ENCODE measurements at regions not wholly inside any gene's neighbourhood (a gene's known extent, or its start where the extent isn't known, plus 50 kb on each side); places are given as distances from the start of the nearest gene placed in this dataset.
"Not testable (repeated sequence)": the region's sequence is repeated elsewhere in the genome, so short reads cannot be mapped to it uniquely, and the experiment has no call there.

- POLR2A ChIA-PET = no interaction called here
- TF ChIP-seq FOXM1 (IDR thresholded peaks at IDR 0.05; ENCODE audit: borderline replicate concordance) = no peak
- CTCF ChIA-PET = interaction anchor here (0.6 kb wide), 1 partner anchor 28 kb away, joined by 4 read pairs; no protein-coding TSS in a partner anchor
- DNase-seq (ENCODE audit: extremely low spot score) = no peak
Measured at GRCh38 chr15:89026167-89026566, 62.1 kb upstream of the ABHD2 start.

- CTCF ChIA-PET = interaction anchor here (1.2 kb wide), 1 partner anchor 10 kb away, joined by 5 read pairs; no protein-coding TSS in a partner anchor
- TF ChIP-seq, protein P1, sequence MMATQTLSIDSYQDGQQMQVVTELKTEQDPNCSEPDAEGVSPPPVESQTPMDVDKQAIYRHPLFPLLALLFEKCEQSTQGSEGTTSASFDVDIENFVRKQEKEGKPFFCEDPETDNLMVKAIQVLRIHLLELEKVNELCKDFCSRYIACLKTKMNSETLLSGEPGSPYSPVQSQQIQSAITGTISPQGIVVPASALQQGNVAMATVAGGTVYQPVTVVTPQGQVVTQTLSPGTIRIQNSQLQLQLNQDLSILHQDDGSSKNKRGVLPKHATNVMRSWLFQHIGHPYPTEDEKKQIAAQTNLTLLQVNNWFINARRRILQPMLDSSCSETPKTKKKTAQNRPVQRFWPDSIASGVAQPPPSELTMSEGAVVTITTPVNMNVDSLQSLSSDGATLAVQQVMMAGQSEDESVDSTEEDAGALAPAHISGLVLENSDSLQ (IDR thresholded peaks at IDR 0.05) = no peak
- no peak for TF ChIP-seq LEF1 (IDR thresholded peaks at IDR 0.05; ENCODE audit: borderline replicate concordance)
- no peak for TF ChIP-seq FOXA1 (IDR thresholded peaks at IDR 0.05)
- TF ChIP-seq L3MBTL2 (conservative IDR thresholded peaks at IDR 0.05) = no peak
- TF ChIP-seq ELF4 (IDR thresholded peaks at IDR 0.05) = no peak
- TF ChIP-seq TARDBP (IDR thresholded peaks at IDR 0.05) = no peak
- TF ChIP-seq FOXM1 (IDR thresholded peaks at IDR 0.05; ENCODE audit: borderline replicate concordance) = no peak
- TF ChIP-seq ARNT (IDR thresholded peaks at IDR 0.05) = no peak
- no peak for TF ChIP-seq ZNF384 (IDR thresholded peaks at IDR 0.05)
- no peak for TF ChIP-seq HDGF (IDR thresholded peaks at IDR 0.05; ENCODE audit: borderline replicate concordance)
- no peak for TF ChIP-seq FOXK2 (IDR thresholded peaks at IDR 0.05)
- no peak for TF ChIP-seq SUZ12 (IDR thresholded peaks at IDR 0.05)
- TF ChIP-seq SP1 (IDR thresholded peaks at IDR 0.05) = no peak
- no peak for TF ChIP-seq BHLHE40 (IDR thresholded peaks at IDR 0.05; ENCODE audit: borderline replicate concordance)
- TF ChIP-seq CTBP1 (IDR thresholded peaks at IDR 0.05; ENCODE audit: borderline replicate concordance) = no peak
- no peak for TF ChIP-seq NFRKB (IDR thresholded peaks at IDR 0.05)
- POLR2A ChIA-PET = no interaction called here
Measured at GRCh38 chr15:89028036-89028435, 60.2 kb upstream of the ABHD2 start.

GRCh38 chr15:89030311-89030710 lies 57.9 kb upstream of the ABHD2 start:
- TF ChIP-seq ARNT (IDR thresholded peaks at IDR 0.05) (no peak), FOXA1 (IDR thresholded peaks at IDR 0.05) (no peak)
- ChIA-PET CTCF (no interaction called here), POLR2A (no interaction called here)
- no peak for DNase-seq (ENCODE audit: extremely low spot score)

More at GRCh38 chr15:89028036-89028435, 60.2 kb upstream of the ABHD2 start:
- no peak for DNase-seq (ENCODE audit: extremely low spot score)

DNA sequence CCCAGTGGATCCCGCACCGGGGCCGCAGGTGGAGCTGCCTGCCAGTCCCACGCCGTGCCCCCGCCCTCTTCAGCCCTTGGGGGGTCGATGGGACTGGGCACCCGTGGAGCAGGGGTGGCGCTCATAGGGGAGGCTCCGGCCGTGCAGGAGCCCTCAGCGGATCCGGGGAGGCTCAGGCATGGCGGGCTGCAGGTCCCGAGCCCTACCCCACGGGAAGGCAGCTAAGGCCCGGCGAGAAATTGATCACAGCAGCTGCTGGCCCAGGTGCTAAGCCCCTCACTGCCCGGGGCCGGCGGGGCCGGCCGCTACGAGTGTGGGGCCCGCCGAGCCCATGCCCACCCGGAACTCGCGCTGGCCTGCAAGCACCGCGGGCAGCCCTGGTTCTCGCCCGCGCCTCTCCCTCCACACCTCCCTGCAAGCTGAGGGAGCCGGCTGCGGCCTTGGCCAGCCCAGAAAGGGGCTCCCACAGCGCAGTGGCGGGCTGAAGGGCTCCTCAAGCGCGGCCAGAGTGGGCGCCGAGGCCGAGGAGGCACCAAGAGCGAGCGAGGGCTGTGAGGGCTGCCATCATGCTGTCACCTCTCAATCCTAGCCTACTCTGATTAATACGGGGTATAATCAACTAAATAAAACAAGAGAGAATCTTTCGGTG lies 56.5 kb upstream of the ABHD2 start:
- CTCF ChIA-PET; DNase-seq (ENCODE audit: extremely low spot score); POLR2A ChIA-PET: not testable (repeated sequence)

DNA sequence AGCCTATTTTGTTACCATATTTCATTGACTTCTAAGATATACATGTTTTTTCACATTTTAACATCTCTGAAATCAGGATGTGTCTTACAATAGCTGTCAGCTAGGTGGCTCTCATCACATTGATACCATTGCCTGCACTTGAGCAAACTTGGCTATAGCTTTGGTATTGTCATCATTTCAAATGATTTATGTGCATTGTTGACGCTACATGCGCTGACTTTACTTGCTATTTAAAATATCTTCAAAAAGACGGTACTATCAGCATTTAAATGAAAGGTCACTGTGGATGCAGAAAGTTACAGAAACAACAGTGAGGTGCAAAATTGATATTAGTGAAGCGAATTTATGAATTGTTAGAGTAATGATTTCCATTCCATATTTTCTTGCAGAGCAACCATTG lies 54.0 kb upstream of the ABHD2 start:
- no peak for DNase-seq (ENCODE audit: extremely low spot score)
- TF ChIP-seq, protein P1 (IDR thresholded peaks at IDR 0.05) = peak; percentile 81
- TF ChIP-seq HDGF (IDR thresholded peaks at IDR 0.05; ENCODE audit: borderline replicate concordance) = no peak
- CTCF ChIA-PET = interaction anchor here (0.9 kb wide), 1 partner anchor 168 kb away, joined by 3 read pairs; no protein-coding TSS in a partner anchor
- POLR2A ChIA-PET = no interaction called here

- TF ChIP-seq ELF4 (IDR thresholded peaks at IDR 0.05) (no peak), SP1 (IDR thresholded peaks at IDR 0.05) (no peak), CTBP1 (IDR thresholded peaks at IDR 0.05; ENCODE audit: borderline replicate concordance) (no peak), TARDBP (IDR thresholded peaks at IDR 0.05) (no peak), L3MBTL2 (conservative IDR thresholded peaks at IDR 0.05) (no peak), ZNF384 (IDR thresholded peaks at IDR 0.05) (no peak), HDGF (IDR thresholded peaks at IDR 0.05; ENCODE audit: borderline replicate concordance) (no peak), NFRKB (IDR thresholded peaks at IDR 0.05) (no peak), BHLHE40 (IDR thresholded peaks at IDR 0.05; ENCODE audit: borderline replicate concordance) (no peak), ARNT (IDR thresholded peaks at IDR 0.05) (no peak), SUZ12 (IDR thresholded peaks at IDR 0.05) (no peak), FOXK2 (IDR thresholded peaks at IDR 0.05) (no peak), LEF1 (IDR thresholded peaks at IDR 0.05; ENCODE audit: borderline replicate concordance) (no peak), FOXA1 (IDR thresholded peaks at IDR 0.05) (no peak), FOXM1 (IDR thresholded peaks at IDR 0.05; ENCODE audit: borderline replicate concordance) (no peak)
- TF ChIP-seq, protein P1 (IDR thresholded peaks at IDR 0.05) = no peak
- ChIA-PET CTCF (no interaction called here), POLR2A (no interaction called here)
- no peak for DNase-seq (ENCODE audit: extremely low spot score)
Measured at GRCh38 chr15:89035150-89035549, 53.1 kb upstream of the ABHD2 start.

- DNase-seq (ENCODE audit: extremely low spot score) = no peak
- ChIA-PET POLR2A (no interaction called here), CTCF (interaction anchor here (0.6 kb wide), 1 partner anchor 20 kb away, joined by 3 read pairs; no protein-coding TSS in a partner anchor)
- TF ChIP-seq FOXA1 (IDR thresholded peaks at IDR 0.05) (no peak), SUZ12 (IDR thresholded peaks at IDR 0.05) (no peak), ELF4 (IDR thresholded peaks at IDR 0.05) (no peak), ARNT (IDR thresholded peaks at IDR 0.05) (no peak), FOXM1 (IDR thresholded peaks at IDR 0.05; ENCODE audit: borderline replicate concordance) (no peak), LEF1 (IDR thresholded peaks at IDR 0.05; ENCODE audit: borderline replicate concordance) (no peak), TARDBP (IDR thresholded peaks at IDR 0.05) (no peak), CTBP1 (IDR thresholded peaks at IDR 0.05; ENCODE audit: borderline replicate concordance) (no peak), FOXK2 (IDR thresholded peaks at IDR 0.05) (no peak), SP1 (IDR thresholded peaks at IDR 0.05) (no peak), L3MBTL2 (conservative IDR thresholded peaks at IDR 0.05) (no peak), ZNF384 (IDR thresholded peaks at IDR 0.05) (no peak), BHLHE40 (IDR thresholded peaks at IDR 0.05; ENCODE audit: borderline replicate concordance) (no peak), NFRKB (IDR thresholded peaks at IDR 0.05) (no peak), HDGF (IDR thresholded peaks at IDR 0.05; ENCODE audit: borderline replicate concordance) (no peak)
- TF ChIP-seq, protein P1 (IDR thresholded peaks at IDR 0.05) = no peak
Measured at GRCh38 chr15:89035658-89036057, 52.6 kb upstream of the ABHD2 start.
